AG04450 (cell line): ENCODE measurements at regions not wholly inside any gene's neighbourhood (a gene's known extent, or its start where the extent isn't known, plus 50 kb on each side); places are given as distances from the start of the nearest gene placed in this dataset.

Experiments used
- CTCF ChIA-PET: fragments of 300-600, 350-600 bp; formaldehyde crosslinking; extraction: SDS; loops from one replicate; lab custom pipeline; 2022; ENCODE audit warnings: antibody characterized with exemption, inconsistent platforms; lab: Charles Lee
- POLR2A ChIA-PET: fragments of 350-600 bp; formaldehyde crosslinking; extraction: SDS; loops from one replicate; lab custom pipeline; 2021; ENCODE audit warnings: antibody characterized with exemption, inconsistent platforms; lab: Yijun Ruan, JAX
- DNase-seq: peaks from one replicate; pipeline ENCODE4 v3.0.0-alpha.2; 2011; ENCODE audit warnings: low read depth, low spot score
- H3K27ac ChIP-seq: one replicate; pipeline ENCODE4 v1.5.1; 2012; ENCODE audit warnings: low read depth, low read length, control low read depth
- H3K27me3 ChIP-seq: one replicate; pipeline ENCODE4 v1.6.0; 2012; ENCODE audit warnings: low read length; ENCODE audit not compliant: control insufficient read depth, insufficient read depth
- H3K4me3 ChIP-seq: 2 replicates; pipeline ENCODE4 v1.5.1; 2011; ENCODE audit warnings: mild to moderate bottlenecking, low read depth, low read length, control low read depth
- H3K9me3 ChIP-seq: 2 replicates; pipeline ENCODE4 v1.5.1; 2012; ENCODE audit warnings: low read length; ENCODE audit not compliant: control insufficient read depth, insufficient read depth
- TF ChIP-seq, protein P1 (sequence below): IDR thresholded peaks from 2 replicates; pipeline ENCODE4 v1.5.1; 2011; ENCODE audit warnings: low read depth, low read length, control low read depth, inconsistent platforms

GRCh38 chr2:207289295-207290018 is 123.7 kb upstream of the KLF7 start:
- ChIA-PET CTCF (no interaction called here), POLR2A (no interaction called here)

GRCh38 chr2:207290833-207291624 is 125.3 kb upstream of the KLF7 start:
- H3K4me3 ChIP-seq: no peak overlapping the region
- DNase-seq: no peak
- H3K27me3 ChIP-seq: no peaks in the 10 kb centered on the region
- ChIA-PET POLR2A (no interaction called here), CTCF (interaction anchor here (1.3 kb wide), 1 partner anchor 20 kb away, joined by 4 read pairs; no protein-coding TSS in a partner anchor)
- no peaks in the 10 kb centered on the region for H3K9me3 ChIP-seq
- TF ChIP-seq, protein P1, sequence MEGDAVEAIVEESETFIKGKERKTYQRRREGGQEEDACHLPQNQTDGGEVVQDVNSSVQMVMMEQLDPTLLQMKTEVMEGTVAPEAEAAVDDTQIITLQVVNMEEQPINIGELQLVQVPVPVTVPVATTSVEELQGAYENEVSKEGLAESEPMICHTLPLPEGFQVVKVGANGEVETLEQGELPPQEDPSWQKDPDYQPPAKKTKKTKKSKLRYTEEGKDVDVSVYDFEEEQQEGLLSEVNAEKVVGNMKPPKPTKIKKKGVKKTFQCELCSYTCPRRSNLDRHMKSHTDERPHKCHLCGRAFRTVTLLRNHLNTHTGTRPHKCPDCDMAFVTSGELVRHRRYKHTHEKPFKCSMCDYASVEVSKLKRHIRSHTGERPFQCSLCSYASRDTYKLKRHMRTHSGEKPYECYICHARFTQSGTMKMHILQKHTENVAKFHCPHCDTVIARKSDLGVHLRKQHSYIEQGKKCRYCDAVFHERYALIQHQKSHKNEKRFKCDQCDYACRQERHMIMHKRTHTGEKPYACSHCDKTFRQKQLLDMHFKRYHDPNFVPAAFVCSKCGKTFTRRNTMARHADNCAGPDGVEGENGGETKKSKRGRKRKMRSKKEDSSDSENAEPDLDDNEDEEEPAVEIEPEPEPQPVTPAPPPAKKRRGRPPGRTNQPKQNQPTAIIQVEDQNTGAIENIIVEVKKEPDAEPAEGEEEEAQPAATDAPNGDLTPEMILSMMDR: no peak
- H3K27ac ChIP-seq: no peak overlapping the region

More at GRCh38 chr2:207289295-207290018, 123.7 kb upstream of the KLF7 start:
- H3K9me3 ChIP-seq: no peaks in the 10 kb centered on the region
- H3K27me3 ChIP-seq: no peaks in the 10 kb centered on the region
- TF ChIP-seq, protein P1: no peak
- H3K4me3 ChIP-seq: no peak overlapping the region
- no peak overlapping the region for H3K27ac ChIP-seq
- no peak for DNase-seq

GRCh38 chr2:207291625-207292252 is 126.0 kb upstream of the KLF7 start:
- no peak overlapping the region for H3K27ac ChIP-seq
- TF ChIP-seq, protein P1: no peak
- DNase-seq: no peak
- ChIA-PET POLR2A (no interaction called here), CTCF (no interaction called here)
- H3K4me3 ChIP-seq: no peak overlapping the region
- H3K9me3 ChIP-seq: no peaks in the 10 kb centered on the region
- H3K27me3 ChIP-seq: no peaks in the 10 kb centered on the region

DNA sequence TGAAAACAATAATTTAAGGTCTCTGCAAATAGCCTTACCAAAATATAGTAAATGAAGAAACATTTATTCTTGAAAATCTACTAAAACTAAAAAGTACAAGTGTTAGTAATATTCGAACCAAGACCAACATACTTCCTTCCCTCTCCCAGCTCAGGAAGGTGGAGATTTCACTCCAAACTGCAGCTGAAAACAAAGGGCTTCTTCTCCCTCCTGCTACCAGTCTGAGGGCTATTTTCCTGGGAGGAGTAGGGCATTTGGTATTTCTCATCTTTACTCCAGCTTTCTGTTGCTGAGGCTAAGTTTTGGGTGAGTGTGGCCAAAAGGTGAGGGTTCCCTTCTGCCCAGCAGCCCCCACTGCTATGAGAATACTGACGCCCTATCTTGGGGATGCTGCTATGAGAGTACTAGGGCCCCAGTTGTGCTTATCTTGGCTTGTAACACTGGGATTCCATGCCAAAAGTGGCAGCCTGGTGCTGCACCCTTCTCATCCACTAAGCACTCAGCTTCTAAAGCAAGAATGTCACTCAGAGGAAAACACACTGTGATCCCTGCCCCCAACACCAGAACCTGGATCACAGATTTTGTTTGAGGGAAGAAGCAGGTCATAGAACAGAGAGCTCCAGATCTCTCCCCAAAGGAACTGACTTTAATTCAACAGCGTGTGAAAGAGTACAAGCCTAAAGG is 130.7 kb upstream of the KLF7 start:
- TF ChIP-seq, protein P1: no peak
- H3K27me3 ChIP-seq: no peaks in the 10 kb centered on the region
- ChIA-PET CTCF (interaction anchor here (0.6 to 0.9 kb wide), 2 partner anchors 177 to 326 kb away, joined by 3 to 4 read pairs; no protein-coding TSS in a partner anchor), POLR2A (no interaction called here)
- no peak for DNase-seq
- no peak overlapping the region for H3K27ac ChIP-seq
- H3K9me3 ChIP-seq: no peaks in the 10 kb centered on the region
- no peak overlapping the region for H3K4me3 ChIP-seq
